ENCODE measurements at regions not wholly inside any gene's neighbourhood (a gene's known extent, or its start where the extent isn't known, plus 50 kb on each side); places are given as distances from the start of the nearest gene placed in this dataset.
"Not testable (repeated sequence)": the region's sequence is repeated elsewhere in the genome, so short reads cannot be mapped to it uniquely, and the experiment has no call there.

DNA sequence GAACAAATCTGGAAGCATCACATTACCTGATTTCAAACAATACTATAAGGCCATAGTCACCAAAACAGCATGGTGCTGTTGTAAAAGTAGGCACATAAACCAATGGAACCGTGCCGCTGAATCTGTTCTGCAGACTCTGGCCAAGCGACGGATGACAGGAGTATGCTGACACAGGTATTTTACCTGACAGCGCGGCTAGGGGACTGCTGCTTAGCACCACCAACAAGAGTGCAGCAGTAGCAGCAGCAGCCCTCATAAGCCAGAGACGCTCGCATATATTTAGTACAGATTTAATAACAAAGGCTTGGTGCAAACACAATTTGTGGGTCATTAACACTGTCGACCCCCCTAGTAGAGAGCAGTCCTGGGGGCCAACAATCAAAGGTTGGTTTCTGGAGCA lies 677.6 kb upstream of the LMO3 start:
- TF ChIP-seq, protein P1, sequence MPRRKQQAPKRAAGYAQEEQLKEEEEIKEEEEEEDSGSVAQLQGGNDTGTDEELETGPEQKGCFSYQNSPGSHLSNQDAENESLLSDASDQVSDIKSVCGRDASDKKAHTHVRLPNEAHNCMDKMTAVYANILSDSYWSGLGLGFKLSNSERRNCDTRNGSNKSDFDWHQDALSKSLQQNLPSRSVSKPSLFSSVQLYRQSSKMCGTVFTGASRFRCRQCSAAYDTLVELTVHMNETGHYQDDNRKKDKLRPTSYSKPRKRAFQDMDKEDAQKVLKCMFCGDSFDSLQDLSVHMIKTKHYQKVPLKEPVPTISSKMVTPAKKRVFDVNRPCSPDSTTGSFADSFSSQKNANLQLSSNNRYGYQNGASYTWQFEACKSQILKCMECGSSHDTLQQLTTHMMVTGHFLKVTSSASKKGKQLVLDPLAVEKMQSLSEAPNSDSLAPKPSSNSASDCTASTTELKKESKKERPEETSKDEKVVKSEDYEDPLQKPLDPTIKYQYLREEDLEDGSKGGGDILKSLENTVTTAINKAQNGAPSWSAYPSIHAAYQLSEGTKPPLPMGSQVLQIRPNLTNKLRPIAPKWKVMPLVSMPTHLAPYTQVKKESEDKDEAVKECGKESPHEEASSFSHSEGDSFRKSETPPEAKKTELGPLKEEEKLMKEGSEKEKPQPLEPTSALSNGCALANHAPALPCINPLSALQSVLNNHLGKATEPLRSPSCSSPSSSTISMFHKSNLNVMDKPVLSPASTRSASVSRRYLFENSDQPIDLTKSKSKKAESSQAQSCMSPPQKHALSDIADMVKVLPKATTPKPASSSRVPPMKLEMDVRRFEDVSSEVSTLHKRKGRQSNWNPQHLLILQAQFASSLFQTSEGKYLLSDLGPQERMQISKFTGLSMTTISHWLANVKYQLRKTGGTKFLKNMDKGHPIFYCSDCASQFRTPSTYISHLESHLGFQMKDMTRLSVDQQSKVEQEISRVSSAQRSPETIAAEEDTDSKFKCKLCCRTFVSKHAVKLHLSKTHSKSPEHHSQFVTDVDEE (CRISPR knock-in tag; IDR thresholded peaks at IDR 0.05) = no peak
- TF ChIP-seq SNAI2 (CRISPR knock-in tag; IDR thresholded peaks at IDR 0.05) (no peak), TCF4 (CRISPR knock-in tag; IDR thresholded peaks at IDR 0.05; ENCODE audit: borderline replicate concordance) (no peak), PPARA (CRISPR knock-in tag; IDR thresholded peaks at IDR 0.05; ENCODE audit: borderline replicate concordance) (no peak), CSRNP3 (CRISPR knock-in tag; IDR thresholded peaks at IDR 0.05) (no peak)
- TF ChIP-seq, protein P2, sequence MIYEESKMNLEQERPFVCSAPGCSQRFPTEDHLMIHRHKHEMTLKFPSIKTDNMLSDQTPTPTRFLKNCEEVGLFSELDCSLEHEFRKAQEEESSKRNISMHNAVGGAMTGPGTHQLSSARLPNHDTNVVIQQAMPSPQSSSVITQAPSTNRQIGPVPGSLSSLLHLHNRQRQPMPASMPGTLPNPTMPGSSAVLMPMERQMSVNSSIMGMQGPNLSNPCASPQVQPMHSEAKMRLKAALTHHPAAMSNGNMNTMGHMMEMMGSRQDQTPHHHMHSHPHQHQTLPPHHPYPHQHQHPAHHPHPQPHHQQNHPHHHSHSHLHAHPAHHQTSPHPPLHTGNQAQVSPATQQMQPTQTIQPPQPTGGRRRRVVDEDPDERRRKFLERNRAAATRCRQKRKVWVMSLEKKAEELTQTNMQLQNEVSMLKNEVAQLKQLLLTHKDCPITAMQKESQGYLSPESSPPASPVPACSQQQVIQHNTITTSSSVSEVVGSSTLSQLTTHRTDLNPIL (CRISPR knock-in tag; IDR thresholded peaks at IDR 0.05; ENCODE audit: low read depth) = no peak
- ATAC-seq = no peak

DNA sequence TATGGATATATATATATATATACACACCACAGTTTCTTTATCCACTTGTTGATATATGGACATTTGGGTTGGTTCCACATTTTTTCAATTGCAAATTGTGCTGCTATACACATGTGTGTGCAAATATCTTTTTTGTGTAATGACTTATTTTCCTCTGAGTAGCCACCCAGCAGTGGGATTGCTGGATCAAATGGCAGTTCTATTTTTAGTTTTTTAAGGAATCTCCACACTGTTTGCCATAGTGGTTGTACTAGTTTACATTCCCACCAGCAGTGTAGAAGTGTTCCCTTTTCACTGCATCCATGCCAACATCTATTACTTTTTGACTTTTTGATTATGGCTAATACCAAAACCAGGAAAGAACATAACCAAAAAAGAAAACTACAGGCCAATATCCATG lies 676.2 kb upstream of the LMO3 start:
- ATAC-seq = not testable (repeated sequence)

GRCh38 chr12:17278946-17279345 lies 673.0 kb upstream of the LMO3 start:
- no peak for ATAC-seq
- no peak for TF ChIP-seq POU6F1 (CRISPR knock-in tag; IDR thresholded peaks at IDR 0.05; ENCODE audit: borderline replicate concordance, low read depth)
- TF ChIP-seq, protein P1 (CRISPR knock-in tag; IDR thresholded peaks at IDR 0.05) = no peak
- no peak for TF ChIP-seq ISL1 (CRISPR knock-in tag; IDR thresholded peaks at IDR 0.05)
- TF ChIP-seq ZNF565 (CRISPR knock-in tag; conservative IDR thresholded peaks at IDR 0.05; ENCODE audit: low read depth) = no peak
- TF ChIP-seq, protein P2 (CRISPR knock-in tag; IDR thresholded peaks at IDR 0.05; ENCODE audit: low read depth) = no peak
- no peak for TF ChIP-seq TCF4 (CRISPR knock-in tag; IDR thresholded peaks at IDR 0.05; ENCODE audit: borderline replicate concordance)
- TF ChIP-seq ZNF8 (CRISPR knock-in tag; IDR thresholded peaks at IDR 0.05) = no peak
- TF ChIP-seq PPARA (CRISPR knock-in tag; IDR thresholded peaks at IDR 0.05; ENCODE audit: borderline replicate concordance) = no peak
- TF ChIP-seq ZNF70 (CRISPR knock-in tag; IDR thresholded peaks at IDR 0.05) = no peak
- TF ChIP-seq TOX (CRISPR knock-in tag; IDR thresholded peaks at IDR 0.05; ENCODE audit: borderline replicate concordance) = no peak
- no peak for TF ChIP-seq OSR1 (CRISPR knock-in tag; IDR thresholded peaks at IDR 0.05)
- no peak for TF ChIP-seq ZFP3 (CRISPR knock-in tag; IDR thresholded peaks at IDR 0.05)
- no peak for TF ChIP-seq BACH2 (CRISPR knock-in tag; IDR thresholded peaks at IDR 0.05; ENCODE audit: borderline replicate concordance)
- no peak for TF ChIP-seq GLIS3 (CRISPR knock-in tag; IDR thresholded peaks at IDR 0.05)
- no peak for TF ChIP-seq RARB (CRISPR knock-in tag; IDR thresholded peaks at IDR 0.05)
- no peak for TF ChIP-seq CSDC2 (CRISPR knock-in tag; IDR thresholded peaks at IDR 0.05)
- no peak for TF ChIP-seq ESRRG (CRISPR knock-in tag; IDR thresholded peaks at IDR 0.05)

Data from SK-N-SH treated with all-trans-retinoic acid at 6 μM for 48 hours (cell line).